A549 (cell line): ENCODE measurements at regions not wholly inside any gene's neighbourhood (a gene's known extent, or its start where the extent isn't known, plus 50 kb on each side); places are given as distances from the start of the nearest gene placed in this dataset.
A peak's percentile ranks its signal among the peaks of the same experiment; 100 is the strongest.

ENCODE experiments used
- ATAC-seq, 2 experiments: fragments of 200-7000 bp in 1 of 2; fragments of >200 bp in 1 of 2; cut with Nextera tagmentation in 1 of 2; cut with Tn5 transposase in 1 of 2; 3 replicates each; pipeline versions ENCODE4 v1.8.0 to v1.9.1; 2018 to 2020; ENCODE audit warnings: mild to moderate bottlenecking in 1 of 2, moderate library complexity in 1 of 2
- CTCF ChIA-PET: fragments of 300-600 bp; sonication (Branson Sonifier 250); formaldehyde crosslinking; extraction: SDS; loops from one replicate; lab custom pipeline; 2021; ENCODE audit warnings: antibody characterized with exemption, inconsistent platforms; lab: Yijun Ruan, JAX
- POLR2A ChIA-PET: fragments of 350-600 bp; formaldehyde crosslinking; extraction: SDS; loops from one replicate; lab custom pipeline; 2021; ENCODE audit warnings: antibody characterized with exemption, inconsistent platforms; lab: Yijun Ruan, JAX
- DNase-seq, 2 experiments: peaks; one replicate each; pipeline versions ENCODE4 v3.0.0 to v3.0.0-alpha.2; 2011 to 2016; ENCODE audit warnings: low read depth in 1 of 2, low spot score in 1 of 2
- FAIRE-seq: peaks from 2 replicates; lab custom pipeline; 2011; peaks lifted over from hg19 to GRCh38; lab: Jason Lieb, UNC
- H3K27ac ChIP-seq, 2 experiments: fragments of >200 bp; sonication (Bioruptor Twin); formaldehyde crosslinking; 3 replicates each; pipeline ENCODE4 v1.5.1; 2016 to 2017
- H3K4me1 ChIP-seq: fragments of >200 bp; sonication (Bioruptor Twin); formaldehyde crosslinking; 3 replicates; pipeline ENCODE4 v1.6.1; 2016
- H3K4me2 ChIP-seq: fragments of >200 bp; sonication (Bioruptor Twin); formaldehyde crosslinking; 3 replicates; pipeline ENCODE4 v1.6.1; 2016
- H3K4me3 ChIP-seq: fragments of >200 bp; sonication (Bioruptor Twin); formaldehyde crosslinking; 3 replicates; pipeline ENCODE4 v1.5.1; 2016
- H3K9me3 ChIP-seq: fragments of >200 bp; sonication (Bioruptor Twin); formaldehyde crosslinking; 3 replicates; pipeline ENCODE4 v1.6.1; 2016
- ATOH8 ChIP-seq: fragments of 250-450 bp; sonication (Bioruptor Pico); IDR thresholded peaks from 2 replicates; pipeline ENCODE4 v1.5.0; 2020; ENCODE audit warnings: low read depth, mild to moderate bottlenecking, moderate library complexity
- BHLHE40 ChIP-seq: IDR thresholded peaks from 2 replicates; pipeline ENCODE4 v1.6.1; 2012; ENCODE audit warnings: low read depth, low read length, inconsistent platforms
- CHD4 ChIP-seq: fragments of 200-600 bp; sonication (generic); IDR thresholded peaks from 2 replicates; pipeline ENCODE4 v1.6.1; 2016; ENCODE audit warnings: antibody characterized with exemption, mild to moderate bottlenecking, borderline replicate concordance
- CTCF ChIP-seq: fragments of >200 bp; sonication (Bioruptor Twin); formaldehyde crosslinking; IDR thresholded peaks from 3 replicates; pipeline ENCODE4 v1.5.1; 2016
- E2F6 ChIP-seq: IDR thresholded peaks from 2 replicates; pipeline ENCODE4 v1.6.1; 2012; ENCODE audit warnings: low read depth, borderline replicate concordance
- EHF ChIP-seq: fragments of 250-450 bp; sonication (Bioruptor Pico); IDR thresholded peaks from 2 replicates; pipeline ENCODE4 v1.5.0; 2020; ENCODE audit warnings: mild to moderate bottlenecking
- ESRRA ChIP-seq: fragments of 150-350 bp; IDR thresholded peaks from 2 replicates; pipeline ENCODE4 v1.6.1; 2014; ENCODE audit warnings: mild to moderate bottlenecking, low read length, borderline replicate concordance
- HOXB5 ChIP-seq: fragments of 250-450 bp; sonication (Bioruptor Pico); IDR thresholded peaks from 2 replicates; pipeline ENCODE4 v1.5.0; 2020; ENCODE audit warnings: mild to moderate bottlenecking, moderate library complexity
- KDM1A ChIP-seq: fragments of 200-600 bp; sonication (generic); IDR thresholded peaks from 2 replicates; pipeline ENCODE4 v1.6.1; 2016; ENCODE audit warnings: low read depth, mild to moderate bottlenecking
- KDM5A ChIP-seq: fragments of 200-600 bp; sonication (generic); IDR thresholded peaks from 2 replicates; pipeline ENCODE4 v1.6.1; 2016; ENCODE audit warnings: antibody characterized with exemption, mild to moderate bottlenecking
- MYC ChIP-seq: IDR thresholded peaks from 2 replicates; pipeline ENCODE4 v1.6.1; 2012; ENCODE audit warnings: mild to moderate bottlenecking, inconsistent platforms, low read length, improper control_type of control experiment, borderline replicate concordance
- NPAS2 ChIP-seq: fragments of 250-450 bp; sonication (Bioruptor Pico); IDR thresholded peaks from 2 replicates; pipeline ENCODE4 v1.8.0; 2022; ENCODE audit warnings: mild to moderate bottlenecking, moderate library complexity, borderline replicate concordance
- NR3C1 ChIP-seq: fragments of >200 bp; sonication (Bioruptor Twin); formaldehyde crosslinking; IDR thresholded peaks from 3 replicates; pipeline ENCODE4 v1.6.1; 2017
- REST ChIP-seq: fragments of 200-600 bp; sonication (generic); IDR thresholded peaks from 2 replicates; pipeline ENCODE4 v1.6.1; 2016; ENCODE audit warnings: antibody characterized with exemption, mild to moderate bottlenecking, moderate library complexity
- RNF2 ChIP-seq: fragments of 200-600 bp; sonication (generic); IDR thresholded peaks from 2 replicates; pipeline ENCODE4 v1.6.1; 2016; ENCODE audit warnings: low read depth, mild to moderate bottlenecking, antibody characterized with exemption, moderate library complexity, borderline replicate concordance
- SMC3 ChIP-seq: fragments of >200 bp; sonication (Bioruptor Twin); formaldehyde crosslinking; IDR thresholded peaks from 3 replicates; pipeline ENCODE4 v1.6.1; 2018; ENCODE audit warnings: inconsistent platforms
- ZSCAN20 ChIP-seq: fragments of 250-450 bp; sonication (Bioruptor Pico); IDR thresholded peaks from 2 replicates; pipeline ENCODE4 v1.8.0; 2022; ENCODE audit warnings: mild to moderate bottlenecking, moderate library complexity
- WGBS: methylation state at CpG from one replicate; pipeline ENCODE4 v1.1.6; 2017; ENCODE audit errors: missing lambda C conversion rate; 5-methylcytosine and 5-hydroxymethylcytosine counted together

- DNase-seq: no peak
- no peak for FAIRE-seq
- no peak for ATAC-seq
- no peak for TF ChIP-seq HOXB5 (CRISPR knock-in tag)
- TF ChIP-seq ZSCAN20: no peak
- TF ChIP-seq KDM5A: no peak
- no peak for TF ChIP-seq EHF
- no peak for TF ChIP-seq ESRRA
- no peak for TF ChIP-seq MYC
- TF ChIP-seq NPAS2 (CRISPR knock-in tag): no peak
- TF ChIP-seq ATOH8 (CRISPR knock-in tag): no peak
- TF ChIP-seq E2F6: no peak
- no peak for TF ChIP-seq CHD4
- TF ChIP-seq CTCF: no peak
- TF ChIP-seq NR3C1: no peak
- TF ChIP-seq REST: no peak
- no peak for TF ChIP-seq BHLHE40
- CTCF ChIA-PET: interaction anchor here (0.8 kb wide), 1 partner anchor 384 kb away, joined by 3 read pairs; no protein-coding TSS in a partner anchor
- Histone ChIP-seq H3K27ac (no peak overlapping the region), H3K4me3 (no peak overlapping the region), H3K4me2 (no peak overlapping the region), H3K9me3 (no peaks in the 10 kb centered on the region), H3K4me1 (no peaks in the 10 kb centered on the region)
- 20% methylated on average over 1 of the region's 1 CpG for WGBS
- POLR2A ChIA-PET: no interaction called here
Measured at GRCh38 chr12:91766454-91766853, 379.2 kb downstream of the BTG1 start.

- Histone ChIP-seq H3K4me3 (no peak overlapping the region), H3K4me2 (no peak overlapping the region), H3K27ac (no peak overlapping the region), H3K4me1 (no peaks in the 10 kb centered on the region), H3K9me3 (no peaks in the 10 kb centered on the region)
- 49% methylated on average over 5 of the region's 5 CpGs for WGBS
- ATAC-seq: no peak
- DNase-seq: no peak
- POLR2A ChIA-PET: no interaction called here
- no peak for FAIRE-seq
- CTCF ChIA-PET: no interaction called here
- TF ChIP-seq ESRRA: no peak
Measured at GRCh38 chr12:91763654-91764370, 381.8 kb downstream of the BTG1 start.

GRCh38 chr12:91753649-91754048 lies 392.0 kb downstream of the BTG1 start:
- no peak for TF ChIP-seq ZSCAN20
- no peak for TF ChIP-seq KDM1A
- no peak for TF ChIP-seq SMC3
- TF ChIP-seq REST: no peak
- no peak for TF ChIP-seq ATOH8 (CRISPR knock-in tag)
- TF ChIP-seq RNF2: no peak
- ChIA-PET CTCF (no interaction called here), POLR2A (no interaction called here)
- DNase-seq (no peak), FAIRE-seq (peak; percentile 13), ATAC-seq (no peak)
- WGBS: 66% methylated on average over 3 of the region's 3 CpGs
- H3K27ac ChIP-seq: no peak overlapping the region
- H3K4me1 ChIP-seq: no peaks in the 10 kb centered on the region
- no peak overlapping the region for H3K4me2 ChIP-seq
- no peak overlapping the region for H3K4me3 ChIP-seq
- peaks cover 21% of the 10 kb centered on the region; the same call in 2 of the 3 replicates for H3K9me3 ChIP-seq
